Esophagus squamous epithelium (tissue), 5 donors: ENCODE measurements at regions not wholly inside any gene's neighbourhood (a gene's known extent, or its start where the extent isn't known, plus 50 kb on each side); places are given as distances from the start of the nearest gene placed in this dataset.
"Not testable (repeated sequence)": the region's sequence is repeated elsewhere in the genome, so short reads cannot be mapped to it uniquely, and the experiment has no call there.

Source experiments
- DNase-seq: peaks from one replicate; lab custom pipeline; 2025; lab: John Stamatoyannopoulos, UW
- H3K27ac ChIP-seq, 4 donors: fragments of 200-600 bp; sonication (generic); one replicate each; pipeline ENCODE4 v1.5.1; 2016 to 2019; ENCODE audit warnings: mild to moderate bottlenecking in 1 of 4
- H3K27me3 ChIP-seq, 4 donors: fragments of 200-600 bp; sonication (generic); 1 replicate in 3 of 4; 2 replicates in 1 of 4; pipeline versions ENCODE4 v1.5.1 to v1.6.0; 2017 to 2021; ENCODE audit warnings: antibody characterized with exemption in 1 of 4
- H3K36me3 ChIP-seq, 3 donors: fragments of 200-600 bp; sonication (generic); one replicate each; pipeline ENCODE4 v1.5.1; 2016 to 2019
- H3K4me1 ChIP-seq, 3 donors: fragments of 200-600 bp; sonication (generic); one replicate each; pipeline ENCODE4 v1.5.1; 2017 to 2019
- H3K4me3 ChIP-seq, 4 donors: fragments of 200-600 bp; sonication (generic); 1 replicate in 3 of 4; 2 replicates in 1 of 4; pipeline ENCODE4 v1.5.1; 2016 to 2019; ENCODE audit warnings: mild to moderate bottlenecking in 2 of 4, moderate library complexity in 1 of 4
- H3K9me3 ChIP-seq, 3 donors: fragments of 200-600 bp; sonication (generic); one replicate each; pipeline ENCODE4 v1.5.1; 2016 to 2019
- CTCF ChIP-seq, 6 experiments: fragments of 450-650 bp in 4 of 6; fragments of 200-600 bp in 2 of 6; sonication (generic) in 2 of 6; IDR thresholded peaks; one replicate each; pipeline ENCODE4 v1.5.1; 2016 to 2019; ENCODE audit warnings: antibody characterized with exemption in 6 of 6, mild to moderate bottlenecking in 4 of 6, moderate library complexity in 4 of 6
- POLR2A ChIP-seq, 4 donors: fragments of 450-650 bp; IDR thresholded peaks; one replicate each; pipeline ENCODE4 v1.6.1; 2017; ENCODE audit warnings: antibody characterized with exemption in 4 of 4, mild to moderate bottlenecking in 4 of 4, moderate library complexity in 3 of 4
- WGBS, 2 donors: methylation state at CpG; one replicate each; pipeline ENCODE4 v1.1.5; 2018; 5-methylcytosine and 5-hydroxymethylcytosine counted together
- intact Hi-C: fragments of 100-400 bp; cut with DNase I; formaldehyde crosslinking; loops from one replicate; pipeline ENCODE4 v1.15.0; 2022
- donor health status: DM: yes; HTN: yes; CAD: no.

GRCh38 chr2:20499387-20499786 is 52.5 kb downstream of the RHOB start:
- H3K4me3 ChIP-seq, result no peak overlapping the region
- 88 to 100% methylated on average over 1 of the region's 2 CpGs for WGBS, 2 donors
- no peaks in the 10 kb centered on the region for H3K36me3 ChIP-seq
- intact Hi-C loops, result no loop called here
- no peak overlapping the region for H3K27ac ChIP-seq
- H3K27me3 ChIP-seq, result no peaks in the 10 kb centered on the region
- no peaks in the 10 kb centered on the region for H3K9me3 ChIP-seq
- no peak for DNase-seq
- no peak for TF ChIP-seq CTCF (IDR thresholded peaks at IDR 0.05)
- TF ChIP-seq POLR2A (IDR thresholded peaks at IDR 0.05), result no peak
- H3K4me1 ChIP-seq, result peaks cover 0 to 14% (median 8%) of the 10 kb centered on the region in 3 donors

GRCh38 chr2:20501974-20502373 is 55.1 kb downstream of the RHOB start:
- Histone ChIP-seq H3K27me3 (no peaks in the 10 kb centered on the region), H3K36me3 (no peaks in the 10 kb centered on the region), H3K4me3 (no peak overlapping the region), H3K27ac (no peak overlapping the region), H3K9me3 (no peaks in the 10 kb centered on the region), H3K4me1 (peaks cover 0 to 10% (median 3%) of the 10 kb centered on the region in 3 donors)
- intact Hi-C loops, result no loop called here
- no peak for TF ChIP-seq CTCF (IDR thresholded peaks at IDR 0.05)
- no peak for TF ChIP-seq POLR2A (IDR thresholded peaks at IDR 0.05)
- DNase-seq, result no peak
- 39 to 51% methylated on average over 4 of the region's 4 CpGs for WGBS, 2 donors

- H3K9me3 ChIP-seq, H3K27ac ChIP-seq, H3K36me3 ChIP-seq, H3K27me3 ChIP-seq, DNase-seq, H3K4me3 ChIP-seq, intact Hi-C loops: not testable (repeated sequence)
- 64 to 68% methylated on average over 12 of the region's 12 CpGs for WGBS, 2 donors
- H3K4me1 ChIP-seq, result peaks cover 0 to 15% (median 3%) of the 10 kb centered on the region in 3 donors
These were observed 55.6 kb downstream of the RHOB start for GRCh38 chr2:20502496-20502895.

GRCh38 chr2:20504174-20504573 is 57.3 kb downstream of the RHOB start:
- Histone ChIP-seq H3K4me3 (no peak overlapping the region), H3K36me3 (no peaks in the 10 kb centered on the region), H3K27ac (no peak overlapping the region), H3K27me3 (no peaks in the 10 kb centered on the region), H3K4me1 (peaks cover 5 to 29% (median 7%) of the 10 kb centered on the region in 3 donors), H3K9me3 (no peaks in the 10 kb centered on the region)
- DNase-seq, result no peak
- intact Hi-C loops, result no loop called here
- TF ChIP-seq CTCF (IDR thresholded peaks at IDR 0.05), result no peak
- no peak for TF ChIP-seq POLR2A (IDR thresholded peaks at IDR 0.05)

GRCh38 chr2:20506201-20506685 is 59.4 kb downstream of the RHOB start:
- no peaks in the 10 kb centered on the region for H3K9me3 ChIP-seq
- H3K4me3 ChIP-seq, result no peak overlapping the region
- no peaks in the 10 kb centered on the region for H3K27me3 ChIP-seq
- no peaks in the 10 kb centered on the region for H3K36me3 ChIP-seq
- peak overlapping the region in 2 of 4 donors; percentile 5 to 54 for H3K27ac ChIP-seq
- no peak for DNase-seq
- intact Hi-C loops, result no loop called here
- WGBS, 2 donors, result 87 to 89% methylated on average over 2 to 4 of the region's 4 CpGs
- H3K4me1 ChIP-seq, result peaks cover 16 to 50% (median 19%) of the 10 kb centered on the region in 3 donors
- peak in 1 of 6 experiments; percentile 7 for TF ChIP-seq CTCF (IDR thresholded peaks at IDR 0.05)
- no peak for TF ChIP-seq POLR2A (IDR thresholded peaks at IDR 0.05)
